Astrocyte of the cerebellum (primary cell): ENCODE measurements at regions not wholly inside any gene's neighbourhood (a gene's known extent, or its start where the extent isn't known, plus 50 kb on each side); places are given as distances from the start of the nearest gene placed in this dataset.
"Not testable (repeated sequence)": the region's sequence is repeated elsewhere in the genome, so short reads cannot be mapped to it uniquely, and the experiment has no call there.

ENCODE experiments used
- DNase-seq: peaks from one replicate; pipeline ENCODE4 v3.0.0-alpha.2; 2011; ENCODE audit warnings: low read depth
- H3K4me3 ChIP-seq: 2 replicates; pipeline ENCODE4 v1.5.1; 2011; ENCODE audit warnings: mild to moderate bottlenecking, low read depth, low read length, moderate library complexity
- in situ Hi-C: cut with HindIII; loops from 2 replicates; pipeline ENCODE4 v1.10.0; 2017; ENCODE audit warnings: low sequenced_read_pairs
- TF ChIP-seq, protein P1 (sequence below): IDR thresholded peaks from 2 replicates; pipeline ENCODE4 v1.5.1; 2012; ENCODE audit warnings: low read length, low read depth, moderate library complexity, mild to moderate bottlenecking; ENCODE audit errors: missing control alignments

DNA sequence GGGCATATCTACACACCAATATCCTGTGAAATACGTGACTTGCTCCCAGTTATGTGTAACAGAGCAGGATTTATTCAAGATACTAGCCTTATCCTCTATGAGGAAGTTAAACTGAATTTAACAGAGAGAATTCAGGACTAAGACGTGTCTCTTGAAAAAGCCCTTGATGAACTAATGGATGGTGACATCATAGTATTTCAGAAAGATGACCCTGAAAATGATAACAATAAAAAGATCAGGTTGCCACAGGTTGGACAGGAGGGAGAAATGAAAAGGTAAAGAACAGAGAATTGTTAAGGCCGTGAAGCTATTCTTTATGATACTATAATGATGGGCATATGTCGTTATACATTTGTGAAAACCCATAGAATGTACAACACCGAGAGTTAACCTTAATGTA is 56.2 kb upstream of the EFNA5 start:
- in situ Hi-C loops: no loop called here
- DNase-seq: no peak
- TF ChIP-seq, protein P1, sequence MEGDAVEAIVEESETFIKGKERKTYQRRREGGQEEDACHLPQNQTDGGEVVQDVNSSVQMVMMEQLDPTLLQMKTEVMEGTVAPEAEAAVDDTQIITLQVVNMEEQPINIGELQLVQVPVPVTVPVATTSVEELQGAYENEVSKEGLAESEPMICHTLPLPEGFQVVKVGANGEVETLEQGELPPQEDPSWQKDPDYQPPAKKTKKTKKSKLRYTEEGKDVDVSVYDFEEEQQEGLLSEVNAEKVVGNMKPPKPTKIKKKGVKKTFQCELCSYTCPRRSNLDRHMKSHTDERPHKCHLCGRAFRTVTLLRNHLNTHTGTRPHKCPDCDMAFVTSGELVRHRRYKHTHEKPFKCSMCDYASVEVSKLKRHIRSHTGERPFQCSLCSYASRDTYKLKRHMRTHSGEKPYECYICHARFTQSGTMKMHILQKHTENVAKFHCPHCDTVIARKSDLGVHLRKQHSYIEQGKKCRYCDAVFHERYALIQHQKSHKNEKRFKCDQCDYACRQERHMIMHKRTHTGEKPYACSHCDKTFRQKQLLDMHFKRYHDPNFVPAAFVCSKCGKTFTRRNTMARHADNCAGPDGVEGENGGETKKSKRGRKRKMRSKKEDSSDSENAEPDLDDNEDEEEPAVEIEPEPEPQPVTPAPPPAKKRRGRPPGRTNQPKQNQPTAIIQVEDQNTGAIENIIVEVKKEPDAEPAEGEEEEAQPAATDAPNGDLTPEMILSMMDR: no peak
- no peak overlapping the region for H3K4me3 ChIP-seq

DNA sequence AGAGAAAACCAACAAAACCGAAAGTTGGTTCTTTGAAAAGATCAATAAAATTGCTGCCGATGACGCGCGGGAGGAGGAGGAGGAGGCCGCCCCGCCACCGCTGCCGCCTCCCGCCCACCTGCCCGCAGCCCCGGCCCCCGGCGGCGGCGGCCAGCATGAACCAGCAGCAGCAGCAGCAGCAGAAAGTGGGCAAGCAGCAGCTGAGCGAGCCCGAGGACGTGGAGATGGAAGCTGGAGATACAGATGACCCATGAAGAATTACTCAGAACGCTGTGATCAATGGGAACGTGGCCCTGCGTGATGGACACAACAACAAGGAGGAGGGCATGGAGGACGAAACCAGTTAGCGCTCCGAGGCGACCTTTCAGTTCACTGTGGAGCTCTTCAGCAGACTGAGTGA is 53.9 kb upstream of the EFNA5 start:
- no peak for DNase-seq
- in situ Hi-C loops: no loop called here
- no peak overlapping the region for H3K4me3 ChIP-seq
- TF ChIP-seq, protein P1: no peak

DNA sequence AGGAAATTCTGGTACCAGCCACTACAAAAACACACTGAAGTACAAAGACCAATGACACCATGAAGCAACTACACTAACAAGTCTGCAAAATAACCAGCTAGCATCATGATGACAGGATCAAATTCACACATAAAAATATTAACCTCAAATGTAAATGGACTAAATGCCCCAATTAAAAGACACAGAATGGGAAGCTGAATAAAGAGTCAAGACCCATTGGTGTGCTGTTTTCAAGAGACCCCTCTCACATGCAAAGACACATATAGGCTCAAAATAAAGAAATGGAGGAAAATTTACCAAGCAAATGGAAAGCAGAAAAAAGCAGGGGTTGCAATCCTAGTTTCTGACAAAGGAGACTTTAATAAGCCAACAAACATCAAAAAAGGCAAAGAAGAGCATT is 50.5 kb upstream of the EFNA5 start:
- in situ Hi-C loops, DNase-seq, H3K4me3 ChIP-seq: not testable (repeated sequence)
